ENCODE measurements at regions not wholly inside any gene's neighbourhood (a gene's known extent, or its start where the extent isn't known, plus 50 kb on each side); places are given as distances from the start of the nearest gene placed in this dataset.
A peak's percentile ranks its signal among the peaks of the same experiment; 100 is the strongest.

DNA sequence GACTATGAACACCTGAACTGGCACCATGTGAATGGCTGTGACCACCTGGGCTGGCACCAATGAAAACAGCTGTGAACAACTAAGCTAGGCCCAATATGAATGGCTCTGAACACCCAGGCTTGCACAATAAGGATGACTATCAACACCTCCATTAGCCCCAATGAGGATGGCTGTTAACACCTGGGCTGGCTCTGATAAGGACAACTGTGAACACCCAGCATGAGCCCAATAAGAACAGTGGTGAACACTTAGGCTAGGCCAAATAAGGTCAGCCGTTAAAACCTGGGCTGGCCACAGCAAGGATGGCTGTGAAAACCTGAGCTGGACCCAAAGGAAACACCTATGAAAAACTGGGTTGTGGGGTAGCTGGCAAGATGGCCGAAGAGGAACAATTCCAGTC, 1163.1 kb downstream of the UQCRFS1 start:
- H3K4me1 ChIP-seq (ENCODE audit: control insufficient read depth in 5 of 5, insufficient read depth in 5 of 5, low read length in 5 of 5), result no peaks in the 10 kb centered on the region
- H3K36me3 ChIP-seq (ENCODE audit: control insufficient read depth in 5 of 5, insufficient read depth in 5 of 5, low read length in 5 of 5), result no peaks in the 10 kb centered on the region
- H3K27ac ChIP-seq (ENCODE audit: low read depth, low read length), result no peak overlapping the region
- peaks cover 0 to 10% (median 0%) of the 10 kb centered on the region in 5 donors for H3K9me3 ChIP-seq (ENCODE audit: control insufficient read depth in 5 of 5, low read length in 5 of 5)
- no peak overlapping the region for H3K9ac ChIP-seq (ENCODE audit: low read length in 5 of 5)
- no peaks in the 10 kb centered on the region for H3K27me3 ChIP-seq (ENCODE audit: control insufficient read depth in 5 of 5, insufficient read depth in 4 of 5, low read length in 5 of 5)
- H3K4me3 ChIP-seq (ENCODE audit: low read depth in 1 of 5, low read length in 5 of 5), result no peak overlapping the region

DNA sequence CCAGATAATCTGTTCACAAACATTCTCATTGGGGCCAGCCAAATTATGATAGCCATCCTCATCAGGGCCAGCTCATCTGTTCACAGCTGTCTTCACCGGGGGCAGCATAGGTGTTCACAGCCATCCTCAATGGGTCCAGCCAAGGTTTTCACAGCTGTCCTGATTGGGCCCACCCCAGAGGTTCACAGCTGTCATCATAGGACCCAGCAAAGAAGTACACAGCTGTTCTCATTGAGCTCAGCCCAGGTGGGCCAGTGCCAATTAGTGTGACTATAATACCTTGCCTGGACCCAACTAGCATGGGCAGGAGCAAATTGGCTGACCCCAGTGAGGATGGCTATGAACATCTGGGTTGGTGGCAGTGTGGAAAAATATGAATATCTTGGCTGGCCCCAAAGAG, 1166.0 kb downstream of the UQCRFS1 start:
- Histone ChIP-seq H3K4me1 (ENCODE audit: control insufficient read depth in 5 of 5, insufficient read depth in 5 of 5, low read length in 5 of 5) (peaks cover 0 to 6% (median 0%) of the 10 kb centered on the region in 5 donors), H3K9me3 (ENCODE audit: control insufficient read depth in 5 of 5, low read length in 5 of 5) (peaks cover 0 to 10% (median 0%) of the 10 kb centered on the region in 5 donors), H3K27me3 (ENCODE audit: control insufficient read depth in 5 of 5, insufficient read depth in 4 of 5, low read length in 5 of 5) (no peaks in the 10 kb centered on the region), H3K36me3 (ENCODE audit: control insufficient read depth in 5 of 5, insufficient read depth in 5 of 5, low read length in 5 of 5) (no peaks in the 10 kb centered on the region), H3K27ac (ENCODE audit: low read depth, low read length) (no peak overlapping the region), H3K9ac (ENCODE audit: low read length in 5 of 5) (no peak overlapping the region), H3K4me3 (ENCODE audit: low read depth in 1 of 5, low read length in 5 of 5) (no peak overlapping the region)

DNA sequence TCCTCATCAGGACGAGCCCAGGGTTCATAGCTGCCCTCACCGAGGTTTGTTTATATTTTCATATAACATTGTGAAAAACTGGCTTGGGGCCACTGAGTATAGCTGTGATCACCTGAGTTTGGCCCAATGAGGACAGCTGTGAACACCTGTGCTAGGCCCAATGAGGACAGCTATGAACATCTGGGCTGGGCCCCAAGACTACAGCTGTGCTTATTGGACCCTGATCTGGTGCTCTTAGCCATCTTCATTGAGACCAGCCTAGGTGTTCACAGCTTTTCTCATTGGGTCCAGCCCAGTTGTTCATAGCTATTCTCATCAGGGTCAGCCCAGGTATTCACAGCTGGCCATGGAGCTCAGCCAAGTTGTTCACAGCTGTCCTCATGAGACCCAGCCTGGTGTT, 1167.3 kb downstream of the UQCRFS1 start:
- H3K27me3 ChIP-seq (ENCODE audit: control insufficient read depth in 5 of 5, insufficient read depth in 4 of 5, low read length in 5 of 5), result no peaks in the 10 kb centered on the region
- peaks cover 0 to 13% (median 3%) of the 10 kb centered on the region in 5 donors for H3K4me1 ChIP-seq (ENCODE audit: control insufficient read depth in 5 of 5, insufficient read depth in 5 of 5, low read length in 5 of 5)
- H3K36me3 ChIP-seq (ENCODE audit: control insufficient read depth in 5 of 5, insufficient read depth in 5 of 5, low read length in 5 of 5), result no peaks in the 10 kb centered on the region
- H3K4me3 ChIP-seq (ENCODE audit: low read depth in 1 of 5, low read length in 5 of 5), result no peak overlapping the region
- H3K9ac ChIP-seq (ENCODE audit: low read length in 5 of 5), result no peak overlapping the region
- no peak overlapping the region for H3K27ac ChIP-seq (ENCODE audit: low read depth, low read length)
- peaks cover 0 to 10% (median 0%) of the 10 kb centered on the region in 5 donors for H3K9me3 ChIP-seq (ENCODE audit: control insufficient read depth in 5 of 5, low read length in 5 of 5)

DNA sequence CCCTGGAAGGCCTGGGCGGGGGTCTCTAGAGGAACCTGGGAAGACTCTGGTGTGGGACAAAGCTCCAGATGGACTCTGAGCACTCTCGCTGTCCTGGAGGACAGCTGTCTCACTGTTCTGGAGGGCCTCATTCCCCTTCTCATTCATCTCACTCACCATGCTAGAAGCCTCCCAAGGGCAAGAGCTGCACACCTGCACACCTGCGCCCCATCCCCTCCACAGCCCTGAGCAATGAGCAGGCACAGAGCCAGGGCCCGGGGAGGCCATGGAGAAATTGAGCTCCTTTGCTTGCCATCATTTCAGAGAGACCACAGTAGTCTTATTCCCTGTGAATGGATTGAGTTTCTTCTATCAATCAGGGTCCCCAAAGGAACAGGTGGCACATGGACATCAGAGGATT, 1168.5 kb downstream of the UQCRFS1 start:
- Histone ChIP-seq H3K36me3 (ENCODE audit: control insufficient read depth in 5 of 5, insufficient read depth in 5 of 5, low read length in 5 of 5) (no peaks in the 10 kb centered on the region), H3K27ac (ENCODE audit: low read depth, low read length) (no peak overlapping the region), H3K9ac (ENCODE audit: low read length in 5 of 5) (no peak overlapping the region), H3K4me3 (ENCODE audit: low read depth in 1 of 5, low read length in 5 of 5) (no peak overlapping the region), H3K27me3 (ENCODE audit: control insufficient read depth in 5 of 5, insufficient read depth in 4 of 5, low read length in 5 of 5) (no peaks in the 10 kb centered on the region), H3K4me1 (ENCODE audit: control insufficient read depth in 5 of 5, insufficient read depth in 5 of 5, low read length in 5 of 5) (peaks cover 2 to 23% (median 11%) of the 10 kb centered on the region in 5 donors), H3K9me3 (ENCODE audit: control insufficient read depth in 5 of 5, low read length in 5 of 5) (peaks cover 0 to 6% (median 0%) of the 10 kb centered on the region in 5 donors)

DNA sequence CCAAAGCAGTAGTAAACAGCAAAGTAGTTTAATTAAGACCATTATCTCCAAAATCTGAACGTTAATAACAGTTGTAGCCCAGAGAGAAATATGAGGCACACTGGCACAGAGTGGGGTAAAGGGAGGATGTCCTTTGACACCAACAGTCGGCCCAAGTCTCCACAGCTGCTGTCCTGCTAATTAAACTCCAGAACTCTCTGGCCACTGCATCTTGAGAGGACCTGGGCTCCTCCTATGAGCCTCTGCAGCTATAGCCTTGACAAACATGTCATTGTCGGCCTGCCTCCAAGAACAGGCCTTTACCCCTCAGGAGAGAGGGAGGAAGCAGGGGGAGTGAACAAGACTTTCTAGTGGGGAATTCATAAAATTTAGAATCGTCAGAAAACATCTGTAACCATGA, 1170.4 kb downstream of the UQCRFS1 start:
- no peaks in the 10 kb centered on the region for H3K36me3 ChIP-seq (ENCODE audit: control insufficient read depth in 5 of 5, insufficient read depth in 5 of 5, low read length in 5 of 5)
- H3K9ac ChIP-seq (ENCODE audit: low read length in 5 of 5), result no peak overlapping the region
- peaks cover 0 to 3% (median 0%) of the 10 kb centered on the region in 5 donors for H3K9me3 ChIP-seq (ENCODE audit: control insufficient read depth in 5 of 5, low read length in 5 of 5)

DNA sequence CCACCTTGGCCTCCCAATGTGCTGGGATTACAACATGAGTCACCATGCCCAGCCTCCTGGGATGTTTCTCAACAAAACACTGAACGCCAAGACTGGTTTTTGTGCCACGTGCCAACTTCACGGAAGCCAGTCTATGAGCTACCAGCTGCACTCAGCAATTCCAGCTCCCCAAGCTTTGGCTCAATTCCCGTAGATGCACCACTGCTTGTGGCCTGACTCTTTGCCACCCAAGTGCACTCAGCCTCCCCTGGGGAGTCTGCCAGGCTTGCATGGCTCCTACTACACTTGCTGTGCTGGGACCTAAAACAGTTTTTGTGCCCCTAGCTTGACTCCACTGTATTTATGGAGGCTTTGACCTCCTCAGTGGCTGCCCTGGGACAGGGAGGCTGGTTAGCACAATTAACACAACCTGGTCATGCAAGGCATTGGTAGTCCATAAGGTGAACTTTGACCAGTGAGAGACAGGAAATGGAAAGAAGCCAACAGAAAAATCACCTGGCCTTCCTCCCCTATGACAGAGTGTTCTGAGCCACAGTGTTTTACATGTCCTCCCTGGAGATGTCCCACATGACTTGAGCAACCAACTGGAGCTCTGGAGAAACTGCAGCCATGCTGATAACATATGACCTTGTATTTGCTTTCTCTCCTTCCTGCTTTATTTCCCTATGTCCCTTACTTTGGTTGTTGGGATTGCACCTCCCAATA, 1173.1 kb downstream of the UQCRFS1 start:
- Histone ChIP-seq H3K27me3 (ENCODE audit: control insufficient read depth in 5 of 5, insufficient read depth in 4 of 5, low read length in 5 of 5) (no peaks in the 10 kb centered on the region), H3K9me3 (ENCODE audit: control insufficient read depth in 5 of 5, low read length in 5 of 5) (no peaks in the 10 kb centered on the region), H3K4me3 (ENCODE audit: low read depth in 1 of 5, low read length in 5 of 5) (no peak overlapping the region), H3K36me3 (ENCODE audit: control insufficient read depth in 5 of 5, insufficient read depth in 5 of 5, low read length in 5 of 5) (no peaks in the 10 kb centered on the region), H3K9ac (ENCODE audit: low read length in 5 of 5) (no peak overlapping the region), H3K27ac (ENCODE audit: low read depth, low read length) (peak overlapping the region; percentile 66), H3K4me1 (ENCODE audit: control insufficient read depth in 5 of 5, insufficient read depth in 5 of 5, low read length in 5 of 5) (peaks cover 2 to 38% (median 11%) of the 10 kb centered on the region in 5 donors)

More for the DNA sequence above, 1170.4 kb downstream of the UQCRFS1 start:
- Histone ChIP-seq H3K4me1 (ENCODE audit: control insufficient read depth in 5 of 5, insufficient read depth in 5 of 5, low read length in 5 of 5) (peaks cover 2 to 35% (median 11%) of the 10 kb centered on the region in 5 donors), H3K27ac (ENCODE audit: low read depth, low read length) (no peak overlapping the region), H3K27me3 (ENCODE audit: control insufficient read depth in 5 of 5, insufficient read depth in 4 of 5, low read length in 5 of 5) (no peaks in the 10 kb centered on the region), H3K4me3 (ENCODE audit: low read depth in 1 of 5, low read length in 5 of 5) (no peak overlapping the region)

DNA sequence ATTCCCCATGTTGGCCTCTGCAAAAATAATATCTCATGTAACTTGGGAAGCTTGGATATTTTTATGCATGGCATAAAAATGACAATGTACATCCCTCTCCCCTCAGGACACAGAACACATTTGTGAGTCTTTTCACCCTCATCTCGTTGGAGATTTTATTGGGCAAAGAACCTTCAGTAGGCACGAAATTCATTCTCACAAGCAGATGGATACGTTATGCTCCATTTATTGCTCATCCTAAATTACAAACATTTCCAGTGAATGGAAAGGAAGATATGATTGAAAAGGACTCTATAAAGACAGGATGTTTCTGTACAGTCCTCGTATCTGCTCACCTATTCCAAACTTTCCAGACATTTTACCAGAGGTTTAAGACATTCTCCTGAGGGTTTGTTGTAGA, 1175.8 kb downstream of the UQCRFS1 start:
- Histone ChIP-seq H3K27ac (ENCODE audit: low read depth, low read length) (no peak overlapping the region), H3K27me3 (ENCODE audit: control insufficient read depth in 5 of 5, insufficient read depth in 4 of 5, low read length in 5 of 5) (no peaks in the 10 kb centered on the region), H3K4me1 (ENCODE audit: control insufficient read depth in 5 of 5, insufficient read depth in 5 of 5, low read length in 5 of 5) (peaks cover 2 to 36% (median 11%) of the 10 kb centered on the region in 5 donors), H3K9ac (ENCODE audit: low read length in 5 of 5) (no peak overlapping the region), H3K36me3 (ENCODE audit: control insufficient read depth in 5 of 5, insufficient read depth in 5 of 5, low read length in 5 of 5) (no peaks in the 10 kb centered on the region), H3K4me3 (ENCODE audit: low read depth in 1 of 5, low read length in 5 of 5) (no peak overlapping the region), H3K9me3 (ENCODE audit: control insufficient read depth in 5 of 5, low read length in 5 of 5) (no peaks in the 10 kb centered on the region)

DNA sequence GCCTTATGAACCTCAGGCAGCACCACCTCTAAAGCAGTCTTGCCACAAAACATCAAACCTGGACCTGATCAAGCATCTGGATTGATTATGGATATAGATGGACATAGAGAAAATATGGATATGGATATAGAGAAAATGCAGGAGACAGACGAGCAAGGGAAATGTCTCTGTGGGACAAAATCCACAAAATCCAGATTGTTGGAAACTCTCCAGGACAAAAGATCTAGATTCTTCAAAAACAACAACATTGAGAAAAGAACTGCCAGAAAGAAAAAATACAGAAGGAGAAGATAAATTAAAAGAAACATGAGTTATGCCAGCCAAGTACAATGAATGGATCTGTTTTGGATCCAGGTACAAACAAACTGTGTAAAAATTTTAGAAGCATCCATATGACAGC, 1176.5 kb downstream of the UQCRFS1 start:
- Histone ChIP-seq H3K9me3 (ENCODE audit: control insufficient read depth in 5 of 5, low read length in 5 of 5) (peaks cover 0 to under 1% (median 0%) of the 10 kb centered on the region in 5 donors), H3K9ac (ENCODE audit: low read length in 5 of 5) (no peak overlapping the region), H3K4me3 (ENCODE audit: low read depth in 1 of 5, low read length in 5 of 5) (no peak overlapping the region), H3K27ac (ENCODE audit: low read depth, low read length) (no peak overlapping the region), H3K4me1 (ENCODE audit: control insufficient read depth in 5 of 5, insufficient read depth in 5 of 5, low read length in 5 of 5) (peaks cover 2 to 36% (median 11%) of the 10 kb centered on the region in 5 donors), H3K36me3 (ENCODE audit: control insufficient read depth in 5 of 5, insufficient read depth in 5 of 5, low read length in 5 of 5) (no peaks in the 10 kb centered on the region), H3K27me3 (ENCODE audit: control insufficient read depth in 5 of 5, insufficient read depth in 4 of 5, low read length in 5 of 5) (no peaks in the 10 kb centered on the region)

DNA sequence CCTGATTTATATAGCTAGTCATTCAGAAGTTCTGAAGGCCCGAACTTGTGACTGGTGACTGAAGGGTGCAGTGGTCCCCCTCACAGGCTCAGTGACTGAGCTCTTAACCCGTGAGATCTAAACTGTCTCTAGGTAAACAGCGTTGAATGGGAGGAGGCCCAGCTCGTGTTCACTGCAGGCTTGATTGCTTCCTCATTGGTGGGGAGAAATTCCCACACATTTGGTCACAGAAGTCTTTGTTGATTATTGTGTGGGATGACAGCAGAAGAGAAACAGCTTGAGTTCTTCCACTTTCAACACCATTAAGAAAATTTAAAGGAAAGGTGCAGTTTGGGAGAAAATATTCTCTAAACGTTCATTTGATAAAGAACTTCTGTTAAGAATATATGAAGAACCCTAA, 1178.0 kb downstream of the UQCRFS1 start:
- Histone ChIP-seq H3K4me1 (ENCODE audit: control insufficient read depth in 5 of 5, insufficient read depth in 5 of 5, low read length in 5 of 5) (peaks cover 0 to 23% (median 2%) of the 10 kb centered on the region in 5 donors), H3K36me3 (ENCODE audit: control insufficient read depth in 5 of 5, insufficient read depth in 5 of 5, low read length in 5 of 5) (no peaks in the 10 kb centered on the region), H3K9me3 (ENCODE audit: control insufficient read depth in 5 of 5, low read length in 5 of 5) (peaks cover 0 to 7% (median 0%) of the 10 kb centered on the region in 5 donors), H3K4me3 (ENCODE audit: low read depth in 1 of 5, low read length in 5 of 5) (no peak overlapping the region), H3K27me3 (ENCODE audit: control insufficient read depth in 5 of 5, insufficient read depth in 4 of 5, low read length in 5 of 5) (no peaks in the 10 kb centered on the region), H3K27ac (ENCODE audit: low read depth, low read length) (no peak overlapping the region), H3K9ac (ENCODE audit: low read length in 5 of 5) (no peak overlapping the region)

DNA sequence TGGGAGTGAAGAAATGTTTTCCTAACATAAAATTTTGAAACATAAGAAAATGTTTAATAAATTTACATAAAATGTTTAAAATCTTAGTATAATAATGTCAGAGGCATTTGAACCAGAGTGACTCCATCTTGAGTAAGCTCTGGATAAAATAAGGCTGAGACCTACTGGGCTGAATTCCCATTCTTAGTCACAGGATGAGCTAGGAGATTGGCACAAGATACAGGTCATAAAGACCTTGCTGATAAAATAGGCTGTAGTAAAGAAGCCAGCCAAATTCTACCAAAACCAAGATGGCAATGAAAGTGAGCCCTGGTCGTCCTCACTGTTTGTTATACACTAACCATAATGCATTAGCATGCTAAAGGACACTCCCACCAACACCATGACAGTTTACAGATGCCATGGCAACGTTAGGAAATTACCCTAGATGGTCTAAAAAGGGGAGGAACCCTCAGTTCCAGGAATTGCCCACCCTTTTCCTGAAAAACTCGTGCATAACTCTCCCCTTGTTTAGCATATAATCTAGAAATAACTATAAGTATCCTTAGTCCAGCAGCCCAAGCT, 1184.0 kb downstream of the UQCRFS1 start:
- H3K36me3 ChIP-seq (ENCODE audit: control insufficient read depth in 5 of 5, insufficient read depth in 5 of 5, low read length in 5 of 5), result no peaks in the 10 kb centered on the region
- no peak overlapping the region for H3K27ac ChIP-seq (ENCODE audit: low read depth, low read length)
- peaks cover 0 to 4% (median 0%) of the 10 kb centered on the region in 5 donors for H3K4me1 ChIP-seq (ENCODE audit: control insufficient read depth in 5 of 5, insufficient read depth in 5 of 5, low read length in 5 of 5)
- H3K4me3 ChIP-seq (ENCODE audit: low read depth in 1 of 5, low read length in 5 of 5), result no peak overlapping the region
- peaks cover 0 to 7% (median 0%) of the 10 kb centered on the region in 5 donors for H3K9me3 ChIP-seq (ENCODE audit: control insufficient read depth in 5 of 5, low read length in 5 of 5)
- no peaks in the 10 kb centered on the region for H3K27me3 ChIP-seq (ENCODE audit: control insufficient read depth in 5 of 5, insufficient read depth in 4 of 5, low read length in 5 of 5)
- no peak overlapping the region for H3K9ac ChIP-seq (ENCODE audit: low read length in 5 of 5)
